Activated CD4-positive, alpha-beta T cell treated with anti-CD3 and anti-CD28 coated beads for 36 hours (primary cell): ENCODE measurements at regions not wholly inside any gene's neighbourhood (a gene's known extent, or its start where the extent isn't known, plus 50 kb on each side); places are given as distances from the start of the nearest gene placed in this dataset.

ENCODE experiments used
- ATAC-seq: fragments of 200-7000 bp; cut with Tn5 transposase; one replicate; pipeline ENCODE4 v1.10.0; 2021; ENCODE audit warnings: mild to moderate bottlenecking, moderate library complexity
- CTCF ChIA-PET: fragments of 350-600 bp; sonication (Branson Sonifier 250); formaldehyde crosslinking; loops from one replicate; lab custom pipeline; 2021; ENCODE audit warnings: antibody characterized with exemption; lab: Charles Lee
- POLR2A ChIA-PET: fragments of 350-600 bp; sonication (Branson Sonifier 250); formaldehyde crosslinking; loops from one replicate; lab custom pipeline; 2021; ENCODE audit warnings: antibody characterized with exemption, inconsistent platforms; lab: Charles Lee
- DNase-seq: peaks from one replicate; pipeline ENCODE4 v3.0.0-alpha.2; 2020
- H3K27ac Mint-ChIP-seq: one replicate; pipeline ENCODE4 v1.8.0; 2021; ENCODE audit warnings: mixed read lengths
- H3K27me3 Mint-ChIP-seq: one replicate; pipeline ENCODE4 v1.8.0; 2021; ENCODE audit warnings: mixed read lengths
- H3K36me3 Mint-ChIP-seq: one replicate; pipeline ENCODE4 v1.8.0; 2021; ENCODE audit warnings: low read depth, mixed read lengths
- H3K4me1 Mint-ChIP-seq: one replicate; pipeline ENCODE4 v1.8.0; 2021; ENCODE audit warnings: mixed read lengths
- H3K4me3 Mint-ChIP-seq: one replicate; pipeline ENCODE4 v1.8.0; 2021; ENCODE audit warnings: mild to moderate bottlenecking, moderate library complexity, mixed read lengths
- H3K9me3 Mint-ChIP-seq: one replicate; pipeline ENCODE4 v1.8.0; 2021; ENCODE audit warnings: low read depth, mixed read lengths
- intact Hi-C, 2 experiments: fragments of 100-400 bp; cut with DNase I in 1 of 2; cut with micrococcal nuclease in 1 of 2; formaldehyde crosslinking; loops; one replicate each; pipeline versions ENCODE4 v1.14.2 to v1.15.1; 2022 to 2024; cut with DNase I, micrococcal nuclease

DNA sequence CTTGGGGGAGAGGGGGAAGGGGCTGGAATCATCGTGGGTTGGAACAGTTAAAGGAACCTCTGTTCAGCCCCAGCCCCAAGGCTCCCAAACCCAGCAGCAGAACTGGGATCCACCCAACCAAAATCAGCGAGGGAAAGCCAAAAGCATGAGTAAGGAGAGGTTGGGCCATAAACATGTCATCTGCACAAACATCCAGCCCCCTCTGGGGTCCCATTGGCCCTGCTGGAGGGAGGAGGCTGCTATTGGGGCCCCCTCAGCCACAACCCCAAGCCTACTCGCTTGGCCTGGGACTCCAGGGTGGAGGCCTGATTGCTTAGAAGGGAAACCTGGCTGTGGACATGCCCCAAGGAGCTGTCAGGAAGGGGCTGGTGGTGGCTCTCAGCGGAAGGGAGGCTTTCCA lies 154.9 kb downstream of the FGF18 start:
- no peak overlapping the region for H3K27ac Mint-ChIP-seq
- peaks cover 1% of the 10 kb centered on the region for H3K36me3 Mint-ChIP-seq
- H3K4me1 Mint-ChIP-seq = no peaks in the 10 kb centered on the region

DNA sequence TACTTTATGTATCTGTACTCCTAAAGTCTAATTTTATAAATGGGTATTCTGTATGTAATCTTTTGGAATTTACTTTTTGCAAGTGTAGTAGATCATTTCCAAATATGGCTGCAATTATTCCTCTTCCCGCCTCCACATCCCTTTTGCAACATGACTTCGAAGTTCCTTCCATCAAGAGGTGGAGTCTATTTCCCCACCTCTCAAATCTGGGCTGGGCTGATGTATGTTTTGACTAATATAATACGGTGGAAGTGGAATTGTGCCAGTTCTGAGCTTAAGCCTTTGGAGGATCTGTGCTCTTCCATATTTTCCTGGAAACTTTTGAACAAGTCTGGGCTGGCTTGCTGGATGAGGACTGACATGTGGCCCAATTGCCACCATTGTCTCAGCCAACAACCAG lies 155.9 kb downstream of the FGF18 start:
- DNase-seq (no peak), ATAC-seq (no peak)
- H3K27me3 Mint-ChIP-seq = peaks cover 9% of the 10 kb centered on the region
- ChIA-PET POLR2A (no interaction called here), CTCF (no interaction called here)
- H3K9me3 Mint-ChIP-seq = peaks cover 2% of the 10 kb centered on the region
- intact Hi-C loops = no loop called here
- no peak overlapping the region for H3K4me3 Mint-ChIP-seq
- H3K36me3 Mint-ChIP-seq = no peaks in the 10 kb centered on the region
- no peak overlapping the region for H3K27ac Mint-ChIP-seq
- no peaks in the 10 kb centered on the region for H3K4me1 Mint-ChIP-seq

More for the DNA sequence above, 154.9 kb downstream of the FGF18 start:
- intact Hi-C loops = no loop called here
- H3K27me3 Mint-ChIP-seq = peaks cover 15% of the 10 kb centered on the region
- H3K4me3 Mint-ChIP-seq = no peak overlapping the region
- ChIA-PET CTCF (no interaction called here), POLR2A (no interaction called here)
- H3K9me3 Mint-ChIP-seq = peaks cover 8% of the 10 kb centered on the region
- no peak for ATAC-seq
- DNase-seq = no peak

DNA sequence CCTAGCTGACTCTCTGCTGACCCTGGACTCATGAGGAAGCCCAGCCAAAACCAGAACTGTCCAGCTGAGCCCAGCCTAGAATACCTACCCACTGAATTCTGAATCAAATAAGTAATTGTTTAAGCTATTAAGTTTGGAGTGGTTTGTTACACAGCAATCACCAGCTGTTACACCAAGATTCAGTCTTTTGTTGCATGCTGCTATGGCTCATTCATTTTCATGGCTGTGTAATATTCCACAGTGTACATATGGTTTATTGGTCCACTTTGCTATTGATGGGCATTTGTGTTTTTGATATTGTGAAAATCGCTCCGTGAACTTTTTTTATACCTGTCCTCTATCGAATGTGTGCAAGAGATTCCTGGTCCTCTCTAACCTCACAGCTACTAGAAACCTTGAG lies 156.4 kb downstream of the FGF18 start:
- ATAC-seq = no peak
- POLR2A ChIA-PET = no interaction called here

DNA sequence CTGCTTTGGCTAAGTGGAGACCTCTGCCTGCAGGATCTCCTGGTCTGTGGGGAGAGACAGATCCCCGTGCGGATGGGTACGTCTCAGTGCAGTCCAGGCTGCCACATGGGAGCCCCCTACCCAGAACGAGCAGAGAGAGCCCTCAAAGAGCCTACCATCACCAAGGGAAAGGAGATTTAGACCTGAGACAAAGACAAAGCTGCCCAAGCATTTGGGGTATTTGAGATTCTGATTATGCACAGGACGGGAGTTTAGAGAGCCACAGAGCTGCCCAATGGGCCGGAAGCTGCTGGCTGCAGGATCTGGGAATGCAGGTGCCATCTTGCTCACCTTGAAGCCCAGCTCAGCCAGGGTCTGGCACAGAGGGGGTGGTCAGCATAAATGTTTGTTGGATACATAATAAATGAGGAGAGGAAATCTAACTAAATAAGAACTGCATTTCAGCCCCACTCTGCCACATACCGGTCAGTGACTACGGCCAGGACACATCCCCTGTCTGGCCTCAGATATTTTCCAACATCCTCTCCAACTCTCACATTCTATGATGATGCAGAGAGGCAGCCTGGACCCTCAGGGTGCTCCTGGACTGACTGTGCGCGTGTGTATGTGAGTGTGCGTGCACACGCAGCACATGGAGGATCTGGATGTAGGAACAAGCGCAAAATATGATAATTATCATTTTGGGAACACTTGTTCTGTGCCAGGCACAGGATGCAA lies 157.8 kb downstream of the FGF18 start:
- ATAC-seq (no peak), DNase-seq (no peak)
- POLR2A ChIA-PET = no interaction called here
- no peaks in the 10 kb centered on the region for H3K36me3 Mint-ChIP-seq
- CTCF ChIA-PET = no interaction called here
- H3K4me3 Mint-ChIP-seq = no peak overlapping the region
- H3K9me3 Mint-ChIP-seq = peaks cover 2% of the 10 kb centered on the region
- H3K4me1 Mint-ChIP-seq = no peaks in the 10 kb centered on the region
- H3K27ac Mint-ChIP-seq = no peak overlapping the region
- intact Hi-C loops = no loop called here
- H3K27me3 Mint-ChIP-seq = peaks cover 9% of the 10 kb centered on the region

More for the DNA sequence above, 156.4 kb downstream of the FGF18 start:
- intact Hi-C loops = no loop called here
- Mint-ChIP-seq H3K4me3 (no peak overlapping the region), H3K36me3 (no peaks in the 10 kb centered on the region), H3K27me3 (peaks cover 9% of the 10 kb centered on the region), H3K9me3 (peaks cover 2% of the 10 kb centered on the region), H3K27ac (no peak overlapping the region), H3K4me1 (no peaks in the 10 kb centered on the region)
- CTCF ChIA-PET = no interaction called here
- no peak for DNase-seq

DNA sequence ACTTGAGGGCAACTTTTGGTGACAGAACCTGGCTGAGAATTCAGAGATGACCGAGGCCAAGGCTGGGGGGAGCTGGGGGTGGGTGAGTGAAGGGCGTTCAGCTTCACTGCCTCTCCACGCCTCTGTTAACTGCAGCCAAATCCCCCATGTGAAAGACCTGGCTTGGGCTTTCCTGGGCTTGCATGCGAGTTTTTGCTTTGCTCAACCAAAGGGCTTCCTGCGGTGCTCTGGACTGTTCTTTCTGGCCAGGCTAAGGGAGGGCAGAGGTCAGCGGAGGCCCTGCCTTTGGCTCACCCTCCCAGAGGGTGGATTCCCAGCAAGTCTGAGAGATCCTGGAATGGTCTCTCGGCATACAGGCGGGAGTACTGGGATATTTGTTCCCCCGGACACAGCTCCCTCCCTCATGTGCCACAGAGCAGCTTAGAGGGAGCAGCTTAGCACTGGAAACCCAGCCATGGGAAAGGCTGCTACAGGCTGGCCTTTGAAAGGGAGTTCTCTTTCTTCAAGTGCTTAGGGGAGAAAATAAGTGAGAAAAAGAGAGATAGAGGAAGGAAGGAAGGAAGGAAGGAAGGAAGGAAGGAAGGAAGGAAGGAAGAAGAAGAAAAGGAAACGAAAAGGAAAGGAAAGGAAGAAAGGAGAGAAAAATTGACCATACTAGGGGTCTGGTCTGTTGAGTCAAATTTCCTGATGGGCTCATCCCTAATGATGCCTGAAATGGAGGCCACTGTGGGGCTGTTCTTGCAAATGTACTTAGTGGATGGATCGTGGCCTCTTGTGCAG lies 158.8 kb downstream of the FGF18 start:
- intact Hi-C loops = no loop called here
- Mint-ChIP-seq H3K36me3 (no peaks in the 10 kb centered on the region), H3K4me3 (no peak overlapping the region), H3K27me3 (peaks cover 6% of the 10 kb centered on the region), H3K4me1 (no peaks in the 10 kb centered on the region), H3K27ac (no peak overlapping the region), H3K9me3 (peaks cover 2% of the 10 kb centered on the region)
- ChIA-PET CTCF (no interaction called here), POLR2A (no interaction called here)
- DNase-seq = no peak
- ATAC-seq = no peak

DNA sequence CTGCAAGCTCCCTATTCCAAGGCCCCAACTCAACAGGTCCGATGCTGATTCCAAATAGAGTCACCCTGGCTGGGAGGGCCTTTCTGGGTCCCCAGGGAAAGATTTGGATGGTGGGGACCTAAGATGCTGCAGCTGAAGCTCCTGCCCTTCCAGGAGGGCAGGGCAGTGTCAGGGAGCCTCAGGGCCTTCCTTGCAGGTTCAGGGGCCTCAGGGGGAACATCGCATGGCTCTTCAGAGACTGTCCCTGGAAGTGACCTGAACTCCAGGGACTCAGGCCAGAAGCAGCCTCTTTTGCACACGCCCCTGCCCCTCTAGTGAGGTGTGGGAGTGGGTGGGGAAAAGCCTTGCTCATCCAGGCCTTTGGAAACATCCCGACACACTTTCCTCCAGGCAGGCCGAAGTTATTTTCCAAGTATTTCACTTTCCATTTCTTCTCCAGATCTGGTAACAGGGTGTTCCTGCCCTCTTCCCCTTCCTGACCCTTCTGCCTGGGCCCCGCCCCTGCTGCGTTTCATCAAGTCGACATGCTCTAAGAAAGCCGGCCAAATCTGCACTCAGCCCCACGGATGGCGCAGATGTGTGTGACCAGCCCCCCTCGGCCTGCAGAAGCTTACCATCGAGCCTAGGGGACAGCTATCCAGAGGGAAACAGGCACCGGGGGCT lies 159.5 kb downstream of the FGF18 start:
- H3K4me1 Mint-ChIP-seq = no peaks in the 10 kb centered on the region
- no peaks in the 10 kb centered on the region for H3K36me3 Mint-ChIP-seq
- DNase-seq = no peak
- ChIA-PET POLR2A (no interaction called here), CTCF (interaction anchor here (0.6 kb wide), 1 partner anchor 62 kb away, joined by 3 read pairs; no protein-coding TSS in a partner anchor)
- intact Hi-C loops = no loop called here
- H3K9me3 Mint-ChIP-seq = peaks cover 2% of the 10 kb centered on the region
- H3K4me3 Mint-ChIP-seq = no peak overlapping the region
- H3K27me3 Mint-ChIP-seq = peaks cover 6% of the 10 kb centered on the region
- no peak for ATAC-seq
- H3K27ac Mint-ChIP-seq = no peak overlapping the region

DNA sequence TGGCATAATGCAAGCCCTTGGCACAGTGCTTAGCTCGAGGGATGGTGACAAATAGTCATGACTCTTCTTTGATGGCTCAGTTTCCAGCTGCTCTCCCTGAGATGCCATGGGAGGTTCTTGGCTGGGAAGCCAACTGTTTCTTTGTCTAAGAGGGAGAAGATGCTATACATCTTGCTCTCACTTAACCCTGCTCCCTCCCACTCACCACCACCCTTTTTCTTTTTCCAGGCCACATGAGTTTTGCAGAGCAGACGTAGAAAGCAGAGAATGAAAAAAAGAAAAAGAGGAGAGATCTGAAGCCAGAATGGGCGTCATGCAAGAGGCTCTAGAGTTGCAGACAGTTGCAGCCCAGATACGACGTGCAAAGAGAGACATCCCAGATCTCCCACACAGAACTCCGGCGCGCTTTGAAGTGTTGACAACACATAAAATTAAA lies 160.5 kb downstream of the FGF18 start:
- Mint-ChIP-seq H3K4me1 (no peaks in the 10 kb centered on the region), H3K36me3 (no peaks in the 10 kb centered on the region), H3K27me3 (peaks cover 6% of the 10 kb centered on the region), H3K9me3 (peaks cover 2% of the 10 kb centered on the region), H3K27ac (no peak overlapping the region), H3K4me3 (no peak overlapping the region)
- ChIA-PET POLR2A (no interaction called here), CTCF (no interaction called here)
- DNase-seq = no peak
- ATAC-seq = no peak
- intact Hi-C loops = no loop called here

DNA sequence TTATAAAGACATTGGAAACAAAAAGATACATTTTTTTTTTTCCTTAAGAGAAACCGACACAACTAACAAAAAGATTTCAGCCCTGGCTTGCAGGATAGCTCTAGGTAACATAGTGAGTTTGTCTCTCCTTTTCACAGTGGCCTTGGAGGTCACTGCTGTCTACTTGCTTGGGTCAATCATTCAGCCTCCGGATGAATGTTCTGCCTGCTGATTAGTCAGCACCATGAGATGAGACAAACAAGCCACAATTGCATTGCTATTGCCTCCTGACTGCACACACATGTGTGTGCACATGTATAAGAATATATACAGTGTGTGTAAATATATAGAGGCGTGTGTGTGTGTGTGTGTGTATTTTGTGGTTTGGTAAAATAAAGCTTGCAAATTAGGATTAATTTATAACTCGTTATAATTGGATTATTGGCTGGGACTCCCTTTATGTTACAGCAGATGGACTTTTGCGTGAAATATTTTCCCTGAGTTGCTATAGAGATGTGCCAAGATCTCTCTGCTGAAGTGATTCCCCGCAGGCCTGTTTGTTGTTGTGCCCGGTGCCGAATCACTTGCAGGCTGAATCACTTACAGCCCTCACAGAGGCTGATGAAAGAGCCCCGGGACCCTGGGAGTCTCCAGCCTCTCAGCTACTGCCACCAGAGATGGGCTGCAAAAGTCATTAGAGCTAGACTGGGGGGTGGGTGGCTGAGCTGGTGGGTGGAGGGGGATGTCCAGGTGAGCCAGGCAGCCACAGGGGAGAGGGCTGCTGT lies 161.2 kb downstream of the FGF18 start:
- no peak overlapping the region for H3K4me3 Mint-ChIP-seq
- H3K36me3 Mint-ChIP-seq = no peaks in the 10 kb centered on the region
- DNase-seq (no peak), ATAC-seq (no peak)
- peaks cover 2% of the 10 kb centered on the region for H3K9me3 Mint-ChIP-seq
- no peaks in the 10 kb centered on the region for H3K4me1 Mint-ChIP-seq
- ChIA-PET CTCF (no interaction called here), POLR2A (no interaction called here)
- peaks cover 6% of the 10 kb centered on the region for H3K27me3 Mint-ChIP-seq
- intact Hi-C loops = no loop called here
- H3K27ac Mint-ChIP-seq = no peak overlapping the region

DNA sequence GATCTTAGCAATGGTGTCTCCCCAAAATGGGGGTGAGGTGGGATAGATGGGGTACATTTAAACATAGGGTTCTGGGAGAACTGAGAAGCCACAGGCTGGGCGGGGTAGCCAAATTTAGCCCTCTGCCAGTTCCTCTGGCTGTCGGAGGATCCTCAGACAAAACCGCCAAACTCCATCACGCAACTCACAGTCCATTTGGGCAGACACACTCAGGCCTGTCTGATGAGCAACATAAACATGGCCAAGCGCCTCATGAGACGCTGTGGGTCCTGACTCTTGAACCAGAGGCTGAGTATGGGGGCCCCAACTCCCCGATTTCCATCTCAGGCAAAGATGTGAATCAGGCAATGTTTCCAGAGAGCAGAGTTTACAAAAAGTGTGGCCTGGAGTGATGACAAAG lies 162.3 kb downstream of the FGF18 start:
- DNase-seq (no peak), ATAC-seq (no peak)
- POLR2A ChIA-PET = no interaction called here
- Mint-ChIP-seq H3K4me3 (no peak overlapping the region), H3K9me3 (no peaks in the 10 kb centered on the region), H3K27ac (no peak overlapping the region), H3K36me3 (no peaks in the 10 kb centered on the region), H3K4me1 (no peaks in the 10 kb centered on the region), H3K27me3 (peaks cover 4% of the 10 kb centered on the region)
- intact Hi-C loops = no loop called here
- CTCF ChIA-PET = no interaction called here

DNA sequence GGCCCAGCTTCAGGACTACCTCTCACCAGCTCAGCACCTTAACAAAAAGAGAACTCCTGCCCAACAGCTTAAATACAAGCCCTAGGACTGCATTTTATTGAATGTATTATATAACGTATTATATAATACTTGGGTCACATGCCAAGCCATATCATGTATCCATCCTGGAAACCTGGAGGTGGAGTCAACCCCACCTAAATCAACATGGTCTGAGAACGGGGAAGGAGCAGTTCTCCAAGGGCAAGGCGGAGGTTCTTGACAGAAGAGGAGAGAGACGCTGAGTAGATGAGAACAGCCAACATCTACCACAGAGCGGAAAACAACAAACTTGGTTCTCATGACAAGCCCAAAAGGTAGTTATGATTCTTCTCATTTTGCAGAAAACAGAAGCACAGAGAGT lies 163.4 kb downstream of the FGF18 start:
- CTCF ChIA-PET = interaction anchor here (0.5 kb wide), 1 partner anchor 104 kb away, joined by 3 read pairs; no protein-coding TSS in a partner anchor
- Mint-ChIP-seq H3K4me1 (no peaks in the 10 kb centered on the region), H3K4me3 (no peak overlapping the region), H3K27me3 (peaks cover 9% of the 10 kb centered on the region), H3K36me3 (no peaks in the 10 kb centered on the region), H3K27ac (no peak overlapping the region), H3K9me3 (no peaks in the 10 kb centered on the region)
- no peak for ATAC-seq
- no peak for DNase-seq
- intact Hi-C loops = no loop called here
- POLR2A ChIA-PET = interaction anchor here (0.7 kb wide), 1 partner anchor 293 kb away, joined by 6 read pairs; no protein-coding TSS in a partner anchor

DNA sequence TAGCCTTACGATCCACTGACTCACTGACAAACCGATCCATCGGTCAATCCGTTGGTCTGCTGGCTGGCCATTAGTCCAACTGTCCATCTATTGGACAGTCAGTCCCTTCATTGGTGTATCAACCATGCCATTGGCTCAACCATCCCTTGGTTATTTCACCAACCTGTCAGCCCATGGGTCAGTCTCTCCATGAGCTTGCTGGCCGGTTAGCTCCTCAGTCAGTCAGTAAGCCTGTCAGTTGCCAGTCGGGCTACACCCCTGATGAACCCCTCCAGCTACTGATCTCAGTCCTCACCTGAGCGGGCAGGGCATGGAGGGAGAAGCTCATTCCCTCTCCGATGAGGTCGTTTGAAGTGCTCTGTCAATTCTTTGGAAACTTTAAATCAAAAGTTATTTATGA lies 166.5 kb downstream of the FGF18 start:
- Mint-ChIP-seq H3K27ac (no peak overlapping the region), H3K4me1 (no peaks in the 10 kb centered on the region), H3K36me3 (no peaks in the 10 kb centered on the region), H3K4me3 (no peak overlapping the region), H3K9me3 (no peaks in the 10 kb centered on the region), H3K27me3 (peaks cover 15% of the 10 kb centered on the region)
- POLR2A ChIA-PET = no interaction called here
- DNase-seq (no peak), ATAC-seq (no peak)
- intact Hi-C loops = no loop called here
- CTCF ChIA-PET = interaction anchor here (0.6 to 0.7 kb wide), 2 partner anchors 167 to 802 kb away, joined by 3 to 5 read pairs; no protein-coding TSS in a partner anchor
